CD4-positive, alpha-beta T cell (primary cell): ENCODE measurements at regions not wholly inside any gene's neighbourhood (a gene's known extent, or its start where the extent isn't known, plus 50 kb on each side); places are given as distances from the start of the nearest gene placed in this dataset.

ENCODE experiments used
- ATAC-seq: fragments of 200-7000 bp; cut with Tn5 transposase; one replicate; pipeline ENCODE4 v1.10.0; 2022; ENCODE audit warnings: mild to moderate bottlenecking; ENCODE audit not compliant: poor library complexity
- CTCF ChIA-PET: fragments of 350-600 bp; sonication (Branson Sonifier 250); formaldehyde crosslinking; loops from one replicate; lab custom pipeline; 2021; ENCODE audit warnings: antibody characterized with exemption, inconsistent platforms; lab: Charles Lee
- POLR2A ChIA-PET: fragments of 350-600 bp; sonication (Branson Sonifier 250); formaldehyde crosslinking; loops from one replicate; lab custom pipeline; 2021; ENCODE audit warnings: antibody characterized with exemption, inconsistent platforms; lab: Charles Lee
- DNase-seq, 14 experiments: peaks; one replicate each; pipeline ENCODE4 v3.0.0-alpha.2; 2013 to 2020; ENCODE audit warnings: mixed read lengths in 2 of 14
- H3K27ac ChIP-seq, 2 donors: one replicate each; pipeline versions ENCODE4 v1.5.1 to v1.7.0; 2013; ENCODE audit warnings: low read length in 2 of 2, low read depth in 1 of 2, mild to moderate bottlenecking in 1 of 2
- H3K27me3 ChIP-seq, 2 experiments: 1 replicate in 1 of 2; 2 replicates in 1 of 2; pipeline versions ENCODE4 v1.6.1 to v1.7.0; 2013; ENCODE audit warnings: low read length in 2 of 2, control low read depth in 1 of 2, mild to moderate bottlenecking in 1 of 2, moderate library complexity in 1 of 2; ENCODE audit not compliant: insufficient read depth in 2 of 2, control insufficient read depth in 1 of 2
- H3K36me3 ChIP-seq: one replicate; pipeline ENCODE4 v1.6.1; 2013; ENCODE audit warnings: low read length, control low read depth; ENCODE audit not compliant: insufficient read depth
- H3K4me1 ChIP-seq: one replicate; pipeline ENCODE4 v1.6.1; 2013; ENCODE audit warnings: low read length, control low read depth; ENCODE audit not compliant: insufficient read depth
- H3K4me3 ChIP-seq: one replicate; pipeline ENCODE4 v1.5.1; 2013; ENCODE audit warnings: mild to moderate bottlenecking, low read length, moderate library complexity
- H3K9me3 ChIP-seq, 2 experiments: 1 replicate in 1 of 2; 2 replicates in 1 of 2; pipeline versions ENCODE4 v1.6.1 to v1.7.0; 2013; ENCODE audit warnings: low read length in 2 of 2, mild to moderate bottlenecking in 2 of 2, control low read depth in 1 of 2, moderate library complexity in 1 of 2; ENCODE audit not compliant: control insufficient read depth in 1 of 2, insufficient read depth in 1 of 2
- H3K27ac Mint-ChIP-seq: one replicate; pipeline ENCODE4 v1.8.0; 2020; ENCODE audit warnings: mixed read lengths
- H3K27me3 Mint-ChIP-seq: one replicate; pipeline ENCODE4 v1.8.0; 2021; ENCODE audit warnings: mixed read lengths
- H3K36me3 Mint-ChIP-seq: one replicate; pipeline ENCODE4 v1.8.0; 2021; ENCODE audit warnings: low read depth, mixed read lengths
- H3K4me1 Mint-ChIP-seq: one replicate; pipeline ENCODE4 v1.8.0; 2021; ENCODE audit warnings: low read depth, mixed read lengths
- H3K4me3 Mint-ChIP-seq: one replicate; pipeline ENCODE4 v1.8.0; 2020; ENCODE audit warnings: mild to moderate bottlenecking, mixed read lengths
- H3K9me3 Mint-ChIP-seq: one replicate; pipeline ENCODE4 v1.8.0; 2020; ENCODE audit warnings: mixed read lengths
- CTCF ChIP-seq: fragments of 200-600 bp; IDR thresholded peaks from one replicate; pipeline ENCODE4 v1.8.0; 2022; ENCODE audit warnings: antibody characterized with exemption, mild to moderate bottlenecking
- intact Hi-C, 2 experiments: fragments of 100-400 bp; cut with DNase I in 1 of 2; cut with micrococcal nuclease in 1 of 2; formaldehyde crosslinking; loops; one replicate each; pipeline versions ENCODE4 v1.15.1 to v1.9.0; 2023 to 2025; cut with DNase I, micrococcal nuclease

- Mint-ChIP-seq H3K36me3 (no peaks in the 10 kb centered on the region), H3K27me3 (no peaks in the 10 kb centered on the region), H3K4me3 (no peak overlapping the region), H3K9me3 (no peaks in the 10 kb centered on the region), H3K27ac (no peak overlapping the region), H3K4me1 (no peaks in the 10 kb centered on the region)
- TF ChIP-seq CTCF = no peak
- no peak for DNase-seq
- Histone ChIP-seq H3K4me3 (no peak overlapping the region), H3K9me3 (no peaks in the 10 kb centered on the region), H3K27ac (no peak overlapping the region), H3K36me3 (no peaks in the 10 kb centered on the region), H3K27me3 (no peaks in the 10 kb centered on the region), H3K4me1 (no peaks in the 10 kb centered on the region)
- no peak for ATAC-seq
- CTCF ChIA-PET = no interaction called here
- intact Hi-C loops = no loop called here
- POLR2A ChIA-PET = no interaction called here
These were observed 186.7 kb upstream of the HS3ST3A1 start for GRCh38 chr17:13788385-13788784.

DNA sequence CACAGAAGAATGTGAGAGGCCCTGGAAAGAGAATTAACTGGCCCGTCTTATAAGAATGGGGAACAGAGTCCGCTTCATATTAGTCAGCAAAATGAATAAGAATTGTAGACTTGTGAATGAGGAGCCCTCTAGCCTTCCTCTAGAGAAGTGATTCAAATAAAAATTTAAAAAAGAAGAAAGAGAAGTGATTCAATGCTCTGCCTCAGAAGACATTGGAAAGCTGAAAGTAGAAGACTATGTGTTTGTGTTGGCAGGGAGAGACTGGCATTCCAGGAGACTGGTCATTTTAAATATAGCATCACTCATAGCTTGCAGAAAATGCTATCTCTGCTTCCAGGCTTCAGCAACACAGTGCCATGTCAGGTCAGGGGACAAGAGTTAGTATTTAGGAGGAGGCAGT, 190.6 kb upstream of the HS3ST3A1 start:
- DNase-seq (no peak), ATAC-seq (no peak)
- Histone ChIP-seq H3K36me3 (no peaks in the 10 kb centered on the region), H3K4me3 (no peak overlapping the region), H3K27ac (no peak overlapping the region), H3K4me1 (no peaks in the 10 kb centered on the region), H3K9me3 (no peaks in the 10 kb centered on the region), H3K27me3 (no peaks in the 10 kb centered on the region)
- ChIA-PET CTCF (no interaction called here), POLR2A (no interaction called here)
- intact Hi-C loops = no loop called here
- Mint-ChIP-seq H3K36me3 (no peaks in the 10 kb centered on the region), H3K27me3 (no peaks in the 10 kb centered on the region), H3K4me1 (no peaks in the 10 kb centered on the region), H3K9me3 (no peaks in the 10 kb centered on the region), H3K27ac (no peak overlapping the region), H3K4me3 (no peak overlapping the region)
- TF ChIP-seq CTCF = no peak

GRCh38 chr17:13793951-13794350, 192.2 kb upstream of the HS3ST3A1 start:
- H3K4me1 Mint-ChIP-seq = no peaks in the 10 kb centered on the region

More at GRCh38 chr17:13793951-13794350, 192.2 kb upstream of the HS3ST3A1 start:
- no peaks in the 10 kb centered on the region for H3K27me3 Mint-ChIP-seq
- ATAC-seq = no peak
- intact Hi-C loops = no loop called here
- Histone ChIP-seq H3K4me3 (no peak overlapping the region), H3K4me1 (no peaks in the 10 kb centered on the region), H3K36me3 (no peaks in the 10 kb centered on the region), H3K9me3 (no peaks in the 10 kb centered on the region), H3K27ac (no peak overlapping the region), H3K27me3 (no peaks in the 10 kb centered on the region)
- no peak overlapping the region for H3K27ac Mint-ChIP-seq
- no peak for TF ChIP-seq CTCF
- CTCF ChIA-PET = no interaction called here
- no peaks in the 10 kb centered on the region for H3K9me3 Mint-ChIP-seq
- no peak overlapping the region for H3K4me3 Mint-ChIP-seq
- no peaks in the 10 kb centered on the region for H3K36me3 Mint-ChIP-seq
- no peak for DNase-seq
- POLR2A ChIA-PET = no interaction called here
